AG09319 (cell line): ENCODE measurements at regions not wholly inside any gene's neighbourhood (a gene's known extent, or its start where the extent isn't known, plus 50 kb on each side); places are given as distances from the start of the nearest gene placed in this dataset.
A peak's percentile ranks its signal among the peaks of the same experiment; 100 is the strongest.
"Not testable (repeated sequence)": the region's sequence is repeated elsewhere in the genome, so short reads cannot be mapped to it uniquely, and the experiment has no call there.

Source experiments
- DNase-seq: peaks from one replicate; pipeline ENCODE4 v3.0.0-alpha.2; 2010; ENCODE audit warnings: low read depth; ENCODE audit errors: extremely low read depth
- TF ChIP-seq, protein P1 (sequence below): IDR thresholded peaks from 2 replicates; pipeline ENCODE4 v1.5.1; 2011; ENCODE audit warnings: low read depth, mild to moderate bottlenecking, inconsistent platforms, low read length, moderate library complexity

- no peak for DNase-seq
- TF ChIP-seq, protein P1, sequence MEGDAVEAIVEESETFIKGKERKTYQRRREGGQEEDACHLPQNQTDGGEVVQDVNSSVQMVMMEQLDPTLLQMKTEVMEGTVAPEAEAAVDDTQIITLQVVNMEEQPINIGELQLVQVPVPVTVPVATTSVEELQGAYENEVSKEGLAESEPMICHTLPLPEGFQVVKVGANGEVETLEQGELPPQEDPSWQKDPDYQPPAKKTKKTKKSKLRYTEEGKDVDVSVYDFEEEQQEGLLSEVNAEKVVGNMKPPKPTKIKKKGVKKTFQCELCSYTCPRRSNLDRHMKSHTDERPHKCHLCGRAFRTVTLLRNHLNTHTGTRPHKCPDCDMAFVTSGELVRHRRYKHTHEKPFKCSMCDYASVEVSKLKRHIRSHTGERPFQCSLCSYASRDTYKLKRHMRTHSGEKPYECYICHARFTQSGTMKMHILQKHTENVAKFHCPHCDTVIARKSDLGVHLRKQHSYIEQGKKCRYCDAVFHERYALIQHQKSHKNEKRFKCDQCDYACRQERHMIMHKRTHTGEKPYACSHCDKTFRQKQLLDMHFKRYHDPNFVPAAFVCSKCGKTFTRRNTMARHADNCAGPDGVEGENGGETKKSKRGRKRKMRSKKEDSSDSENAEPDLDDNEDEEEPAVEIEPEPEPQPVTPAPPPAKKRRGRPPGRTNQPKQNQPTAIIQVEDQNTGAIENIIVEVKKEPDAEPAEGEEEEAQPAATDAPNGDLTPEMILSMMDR = no peak
Measured at GRCh38 chr10:28179743-28180099, 123.1 kb downstream of the MPP7 start.

DNA sequence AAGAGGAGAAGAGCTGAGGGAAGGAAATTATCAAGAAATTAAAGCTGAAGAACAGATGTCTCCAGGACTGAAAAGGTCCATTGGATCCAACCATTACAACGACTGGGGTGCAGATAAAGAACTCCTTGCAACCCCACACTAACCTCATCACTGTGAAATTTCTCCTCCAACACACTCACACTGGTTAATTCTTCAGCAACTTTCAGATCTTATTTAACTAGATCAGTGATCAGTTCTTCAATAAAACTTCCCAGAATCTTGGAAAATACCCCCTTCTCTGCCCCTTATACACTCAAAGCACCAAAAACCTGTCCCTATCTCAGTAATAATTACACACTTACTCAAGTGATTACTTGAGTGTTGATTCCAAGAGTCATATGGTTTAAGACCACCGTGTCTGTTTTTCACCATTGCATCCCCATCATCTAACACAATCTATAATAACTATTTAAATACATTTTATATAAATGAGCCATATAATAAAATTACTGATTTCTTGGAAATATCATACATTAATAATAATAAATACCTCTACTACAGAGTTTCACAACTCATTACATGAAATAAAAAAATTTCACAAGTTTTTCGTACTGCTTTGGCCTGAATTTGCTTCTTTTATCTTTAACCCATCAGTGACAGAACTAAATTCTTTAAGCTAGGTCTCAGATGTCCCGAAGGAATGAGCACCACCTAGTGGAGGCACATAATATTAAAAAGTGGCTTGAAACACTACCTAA is 123.7 kb downstream of the MPP7 start:
- DNase-seq = peak; percentile 32
- TF ChIP-seq, protein P1 = peak; percentile 53

DNA sequence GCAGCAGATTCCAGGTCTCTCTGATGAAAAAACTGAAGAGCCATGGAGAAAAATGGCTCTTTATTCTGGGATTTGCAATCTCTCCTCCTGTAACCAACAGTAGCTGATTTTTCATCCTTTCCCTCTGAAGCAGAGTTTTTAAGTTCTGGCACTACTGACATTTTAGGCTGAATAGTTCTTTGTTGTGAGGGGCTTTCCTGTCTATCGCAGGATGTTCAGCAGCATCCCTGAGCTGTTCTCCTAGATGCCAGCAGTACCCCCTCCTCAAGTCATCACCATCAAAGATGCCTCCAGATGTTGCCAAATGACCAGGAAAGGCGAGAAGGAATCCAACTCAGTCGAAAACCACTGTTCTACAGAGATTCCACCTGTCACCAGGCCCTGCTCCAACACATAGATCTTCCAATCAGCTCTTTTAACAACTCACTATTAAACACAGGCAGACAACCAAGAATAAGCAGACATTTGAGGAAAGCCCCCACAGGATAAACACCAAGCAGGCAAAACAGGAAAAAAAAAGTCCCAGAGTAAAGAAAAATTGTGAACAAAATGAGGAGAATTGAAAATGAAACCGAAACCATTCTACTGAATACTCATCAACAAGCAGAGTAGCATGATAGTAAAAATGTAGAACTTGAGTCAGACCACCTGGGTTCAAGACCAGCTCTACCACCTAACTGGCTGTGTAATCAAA is 124.8 kb downstream of the MPP7 start:
- TF ChIP-seq, protein P1 = no peak
- DNase-seq = no peak

- DNase-seq = not testable (repeated sequence)
Measured at GRCh38 chr10:28176498-28176897, 126.4 kb downstream of the MPP7 start.

GRCh38 chr10:28172223-28172610 is 130.6 kb downstream of the MPP7 start:
- TF ChIP-seq, protein P1 = no peak
- DNase-seq = no peak

DNA sequence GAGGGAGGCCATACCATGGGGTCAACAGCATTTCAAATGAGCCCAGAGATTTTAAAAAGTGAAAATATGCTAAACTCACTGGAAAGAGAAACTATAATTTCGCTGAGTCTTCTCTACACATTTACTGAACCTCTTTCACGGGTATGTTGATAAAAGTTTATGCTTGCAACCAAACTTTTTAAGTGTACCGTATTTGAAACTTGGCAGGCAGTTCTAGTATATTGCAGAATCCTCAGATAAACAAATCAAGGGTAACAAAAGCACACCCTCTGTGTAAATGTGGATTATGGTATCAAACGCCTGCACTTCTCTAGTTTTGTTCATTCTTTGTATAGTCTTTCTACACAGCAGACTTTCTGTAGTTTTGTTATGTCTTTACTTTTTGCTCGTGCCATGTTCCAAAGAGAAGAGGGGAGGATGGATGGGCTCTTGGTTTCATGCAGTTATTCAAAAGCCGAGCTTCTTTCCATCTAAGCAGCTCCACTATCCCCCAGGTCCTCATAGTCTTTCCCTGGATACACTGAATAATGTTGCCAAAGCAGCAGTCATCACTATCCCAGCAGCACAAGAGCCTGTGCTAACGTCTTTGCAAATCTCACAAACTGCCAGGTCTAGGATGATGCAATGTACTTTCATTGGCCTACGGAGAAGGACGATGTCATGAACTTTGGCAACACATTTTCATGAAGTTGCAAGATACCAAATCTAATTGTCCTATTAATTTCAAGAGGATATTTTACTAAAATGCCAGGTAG is 131.2 kb downstream of the MPP7 start:
- no peak for DNase-seq
- TF ChIP-seq, protein P1 = no peak

- TF ChIP-seq, protein P1 = no peak
- DNase-seq = no peak
Measured at GRCh38 chr10:28169525-28169924, 133.3 kb downstream of the MPP7 start.
